Mesendoderm (in vitro differentiated cells): ENCODE measurements at regions not wholly inside any gene's neighbourhood (a gene's known extent, or its start where the extent isn't known, plus 50 kb on each side); places are given as distances from the start of the nearest gene placed in this dataset.
"Not testable (repeated sequence)": the region's sequence is repeated elsewhere in the genome, so short reads cannot be mapped to it uniquely, and the experiment has no call there.

Experiments used
- DNase-seq: peaks from one replicate; pipeline ENCODE4 v3.0.0; 2013
- H2AK5ac ChIP-seq: 2 replicates; pipeline ENCODE4 v1.6.1; 2013; ENCODE audit warnings: low read length, inconsistent platforms
- H2BK120ac ChIP-seq: 2 replicates; pipeline ENCODE4 v1.6.1; 2013; ENCODE audit warnings: low read depth, mild to moderate bottlenecking, low read length, moderate library complexity, mixed read lengths
- H2BK15ac ChIP-seq: replicated peaks from 2 replicates; pipeline ENCODE4 v1.6.1; 2013; ENCODE audit warnings: low read depth, mild to moderate bottlenecking, moderate library complexity
- H2BK5ac ChIP-seq: 2 replicates; pipeline ENCODE4 v1.6.1; 2013; ENCODE audit warnings: low read length, inconsistent platforms
- H3K18ac ChIP-seq: 2 replicates; pipeline ENCODE4 v1.6.1; 2013; ENCODE audit warnings: mild to moderate bottlenecking, low read length, mixed read lengths
- H3K23ac ChIP-seq: one replicate; pipeline ENCODE4 v1.6.1; 2013; ENCODE audit warnings: low read length
- H3K27ac ChIP-seq: 2 replicates; pipeline ENCODE4 v1.5.1; 2013; ENCODE audit warnings: low read depth, mild to moderate bottlenecking, inconsistent platforms, low read length, moderate library complexity
- H3K27me3 ChIP-seq: 2 replicates; pipeline ENCODE4 v1.6.1; 2013; ENCODE audit warnings: low read length, control low read depth, mild to moderate bottlenecking, inconsistent platforms; ENCODE audit not compliant: insufficient read depth, poor library complexity
- H3K36me3 ChIP-seq: 2 replicates; pipeline ENCODE4 v1.6.1; 2013; ENCODE audit warnings: low read length, inconsistent platforms; ENCODE audit not compliant: control insufficient read depth, insufficient read depth
- H3K4ac ChIP-seq: one replicate; pipeline ENCODE4 v1.6.1; 2013; ENCODE audit warnings: low read depth, mild to moderate bottlenecking, low read length, moderate library complexity
- H3K4me1 ChIP-seq: 2 replicates; pipeline ENCODE4 v1.6.1; 2013; ENCODE audit warnings: low read depth, low read length, inconsistent platforms; ENCODE audit not compliant: control insufficient read depth
- H3K4me2 ChIP-seq: 2 replicates; pipeline ENCODE4 v1.6.1; 2013; ENCODE audit warnings: low read length
- H3K4me3 ChIP-seq: 2 replicates; pipeline ENCODE4 v1.5.1; 2013; ENCODE audit warnings: mild to moderate bottlenecking, low read length
- H3K56ac ChIP-seq: one replicate; pipeline ENCODE4 v1.6.1; 2013; ENCODE audit warnings: low read length
- H3K79me1 ChIP-seq: 2 replicates; pipeline ENCODE4 v1.6.1; 2013; ENCODE audit warnings: low read length, inconsistent platforms
- H3K79me2 ChIP-seq: 2 replicates; pipeline ENCODE4 v1.6.1; 2013; ENCODE audit warnings: mild to moderate bottlenecking, low read length; ENCODE audit not compliant: control insufficient read depth, insufficient read depth
- H3K9ac ChIP-seq: 2 replicates; pipeline ENCODE4 v1.6.1; 2013; ENCODE audit warnings: low read length, inconsistent platforms
- H4K5ac ChIP-seq: one replicate; pipeline ENCODE4 v1.6.1; 2013; ENCODE audit warnings: low read length
- H4K8ac ChIP-seq: one replicate; pipeline ENCODE4 v1.6.1; 2013; ENCODE audit warnings: low read depth, mild to moderate bottlenecking, control low read depth, low read length, moderate library complexity
- WGBS: extraction: QIAGEN DNeasy Blood & Tissue Kit; methylation state at CpG from one replicate; pipeline ENCODE4 v1.1.7; 2013; ENCODE audit warnings: low lambda C conversion rate, missing lambda C conversion rate; ENCODE audit not compliant: insufficient coverage; ENCODE audit errors: extremely low coverage; 5-methylcytosine and 5-hydroxymethylcytosine counted together

DNA sequence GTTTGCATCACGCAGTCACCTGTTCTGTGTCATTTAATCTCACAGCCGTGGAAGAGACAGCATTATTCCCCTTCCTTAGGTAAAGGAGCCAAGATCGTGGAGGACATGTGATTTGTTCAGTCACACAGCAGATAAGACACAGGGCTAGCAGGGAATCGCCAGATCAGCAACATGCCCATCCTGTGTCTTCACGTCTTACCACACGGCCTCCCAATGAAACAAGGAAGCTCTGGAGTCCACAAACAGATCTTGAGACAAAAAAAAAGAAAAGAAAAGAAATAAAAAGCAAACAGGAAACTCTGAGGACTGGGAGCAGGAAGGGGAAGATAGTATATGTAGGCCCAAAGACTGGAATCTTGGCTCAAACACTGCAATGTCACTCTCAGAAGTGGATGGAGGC lies 155.3 kb downstream of the ADSS2 start:
- Histone ChIP-seq H2BK5ac (no peak overlapping the region), H3K36me3 (no peaks in the 10 kb centered on the region), H3K79me2 (no peaks in the 10 kb centered on the region), H3K18ac (no peak overlapping the region), H3K4ac (no peak overlapping the region), H3K23ac (no peak overlapping the region), H3K4me2 (no peak overlapping the region), H2AK5ac (no peak overlapping the region), H4K8ac (no peak overlapping the region), H3K4me3 (no peak overlapping the region), H3K9ac (no peak overlapping the region), H3K27ac (no peak overlapping the region), H3K79me1 (no peaks in the 10 kb centered on the region), H2BK120ac (no peak overlapping the region), H2BK15ac (no peak overlapping the region), H3K56ac (no peak overlapping the region), H3K4me1 (peaks cover 1% of the 10 kb centered on the region), H3K27me3 (no peaks in the 10 kb centered on the region), H4K5ac (no peak overlapping the region)
- WGBS = no CpG with 5 or more reads among the region's 6 CpGs
- DNase-seq = no peak

DNA sequence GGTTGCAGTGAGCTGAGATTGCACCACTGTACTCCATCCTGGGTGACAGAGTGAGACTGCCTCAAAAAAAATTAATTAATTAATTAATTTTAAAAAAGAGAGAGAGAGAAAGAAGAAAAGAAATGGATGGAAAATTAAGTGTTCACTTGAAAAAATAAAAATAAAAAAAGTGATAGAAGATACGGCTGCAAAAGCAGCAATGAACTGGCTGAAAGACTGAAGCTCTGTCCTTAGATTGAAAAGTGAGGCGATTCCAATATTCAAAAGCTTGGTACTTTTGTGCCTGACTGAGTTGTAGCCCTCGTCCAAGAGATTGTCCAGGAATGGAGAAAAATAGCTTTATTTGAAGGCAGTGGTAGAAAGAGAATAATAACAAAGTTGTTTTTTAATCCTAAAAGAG lies 154.6 kb downstream of the ADSS2 start:
- no peak overlapping the region for H3K27ac ChIP-seq
- WGBS = no CpG with 5 or more reads among the region's 3 CpGs
- DNase-seq = no peak

DNA sequence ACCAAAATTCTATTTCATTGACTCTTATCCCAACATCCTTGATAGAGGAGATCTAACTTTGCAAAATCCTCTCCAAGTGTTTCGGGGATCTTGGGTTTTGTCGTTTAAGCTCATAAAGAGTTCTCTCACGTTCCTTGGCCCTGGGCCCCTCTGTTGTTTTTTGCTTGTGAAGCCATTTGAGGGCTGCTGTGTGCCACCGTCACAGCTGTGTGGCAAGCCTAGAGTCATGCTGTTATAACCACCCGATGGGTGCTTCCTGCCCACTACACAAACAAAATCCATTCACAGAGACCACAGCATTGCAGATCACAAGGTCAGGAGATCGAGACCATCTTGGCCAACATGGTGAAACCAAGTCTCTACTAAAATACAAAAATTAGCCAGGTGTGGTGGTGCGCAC lies 154.1 kb downstream of the ADSS2 start:
- no peak overlapping the region for H3K4me2 ChIP-seq
- no CpG with 5 or more reads among the region's 7 CpGs for WGBS
- no peaks in the 10 kb centered on the region for H3K79me1 ChIP-seq
- no peak overlapping the region for H2BK120ac ChIP-seq
- H4K8ac ChIP-seq = no peak overlapping the region
- H3K27me3 ChIP-seq = no peaks in the 10 kb centered on the region
- no peak overlapping the region for H4K5ac ChIP-seq
- no peak overlapping the region for H3K23ac ChIP-seq
- no peak overlapping the region for H3K4me3 ChIP-seq
- no peak overlapping the region for H3K9ac ChIP-seq
- H3K18ac ChIP-seq = no peak overlapping the region
- H3K56ac ChIP-seq = no peak overlapping the region
- no peak overlapping the region for H3K4ac ChIP-seq
- no peak overlapping the region for H2BK5ac ChIP-seq
- H3K36me3 ChIP-seq = no peaks in the 10 kb centered on the region
- peaks cover 1% of the 10 kb centered on the region for H3K4me1 ChIP-seq
- H2AK5ac ChIP-seq = no peak overlapping the region
- no peak overlapping the region for H3K27ac ChIP-seq
- no peak for DNase-seq
- H2BK15ac ChIP-seq = no peak overlapping the region
- H3K79me2 ChIP-seq = no peaks in the 10 kb centered on the region

More for the DNA sequence above, 154.6 kb downstream of the ADSS2 start:
- no peak overlapping the region for H3K4me3 ChIP-seq
- H3K4ac ChIP-seq = no peak overlapping the region
- H3K36me3 ChIP-seq = no peaks in the 10 kb centered on the region
- no peaks in the 10 kb centered on the region for H3K79me1 ChIP-seq
- H3K18ac ChIP-seq = no peak overlapping the region
- no peak overlapping the region for H3K9ac ChIP-seq
- H2BK120ac ChIP-seq = no peak overlapping the region
- H2BK15ac ChIP-seq = no peak overlapping the region
- peaks cover 1% of the 10 kb centered on the region for H3K4me1 ChIP-seq
- no peak overlapping the region for H3K56ac ChIP-seq
- H3K27me3 ChIP-seq = no peaks in the 10 kb centered on the region
- H4K8ac ChIP-seq = no peak overlapping the region
- no peak overlapping the region for H4K5ac ChIP-seq
- H3K4me2 ChIP-seq = no peak overlapping the region
- no peak overlapping the region for H2BK5ac ChIP-seq
- no peaks in the 10 kb centered on the region for H3K79me2 ChIP-seq
- H2AK5ac ChIP-seq = no peak overlapping the region
- no peak overlapping the region for H3K23ac ChIP-seq

DNA sequence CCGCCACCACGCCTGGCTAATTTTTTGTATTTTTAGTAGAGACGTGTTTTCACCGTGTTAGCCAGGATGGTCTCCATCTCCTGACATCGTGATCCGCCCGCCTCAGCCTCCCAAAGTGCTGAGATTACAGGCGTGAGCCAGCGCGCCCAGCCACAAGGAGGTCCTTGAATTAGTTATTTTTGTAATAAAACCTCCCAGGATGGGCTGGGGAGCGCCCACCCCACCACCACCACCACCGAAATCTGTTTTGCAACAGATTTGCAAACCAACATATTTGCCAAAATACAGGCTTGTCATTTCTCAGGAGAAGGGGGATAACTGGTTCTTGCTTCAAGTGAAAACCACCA lies 151.7 kb downstream of the ADSS2 start:
- not testable (repeated sequence) for H2AK5ac ChIP-seq, H3K79me2 ChIP-seq, H3K4me1 ChIP-seq, H4K8ac ChIP-seq, DNase-seq, H3K18ac ChIP-seq, H3K4me3 ChIP-seq, H2BK5ac ChIP-seq, H3K36me3 ChIP-seq, H3K4me2 ChIP-seq, H2BK120ac ChIP-seq, H3K79me1 ChIP-seq, H3K56ac ChIP-seq, H3K27me3 ChIP-seq, H4K5ac ChIP-seq, H3K9ac ChIP-seq, H3K23ac ChIP-seq, H3K4ac ChIP-seq, H3K27ac ChIP-seq, H2BK15ac ChIP-seq
- WGBS = no CpG with 5 or more reads among the region's 12 CpGs

DNA sequence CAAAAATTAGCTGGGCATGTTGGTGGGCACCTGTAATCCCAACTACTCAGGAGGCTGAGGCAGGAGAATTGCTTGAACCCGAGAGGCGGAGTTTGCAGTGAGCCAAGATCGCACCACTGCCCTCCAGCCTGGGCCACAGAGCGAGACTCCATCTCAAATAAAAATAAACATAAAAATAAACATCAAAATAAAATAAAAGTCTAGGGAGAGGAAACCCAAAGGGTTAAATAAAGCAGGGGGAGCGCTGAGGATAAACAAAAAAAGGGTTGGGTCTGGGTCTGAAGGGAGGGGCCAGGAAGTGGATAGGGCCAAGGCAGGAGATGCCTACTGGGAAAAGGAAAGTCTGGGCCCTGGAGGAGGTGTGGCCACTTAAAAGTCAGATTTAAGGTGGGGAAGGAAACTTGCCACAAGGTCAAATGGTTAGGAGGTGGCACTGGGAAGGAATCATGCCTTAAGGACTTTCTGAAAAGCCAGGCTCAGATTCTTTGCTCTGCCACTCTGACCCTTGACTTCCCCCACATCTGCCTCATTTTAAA lies 150.0 kb downstream of the ADSS2 start:
- Histone ChIP-seq H2BK120ac (no peak overlapping the region), H3K4me3 (no peak overlapping the region), H3K18ac (no peak overlapping the region), H3K4me2 (no peak overlapping the region), H3K9ac (no peak overlapping the region), H2AK5ac (no peak overlapping the region), H3K23ac (no peak overlapping the region), H3K4me1 (peaks cover 1% of the 10 kb centered on the region), H3K56ac (no peak overlapping the region), H3K36me3 (no peaks in the 10 kb centered on the region), H3K79me2 (no peaks in the 10 kb centered on the region), H3K27me3 (no peaks in the 10 kb centered on the region), H4K8ac (no peak overlapping the region), H3K4ac (no peak overlapping the region), H2BK5ac (no peak overlapping the region), H4K5ac (no peak overlapping the region), H2BK15ac (no peak overlapping the region), H3K27ac (no peak overlapping the region), H3K79me1 (no peaks in the 10 kb centered on the region)
- peak; percentile 41 for DNase-seq
- WGBS = no CpG with 5 or more reads among the region's 5 CpGs

DNA sequence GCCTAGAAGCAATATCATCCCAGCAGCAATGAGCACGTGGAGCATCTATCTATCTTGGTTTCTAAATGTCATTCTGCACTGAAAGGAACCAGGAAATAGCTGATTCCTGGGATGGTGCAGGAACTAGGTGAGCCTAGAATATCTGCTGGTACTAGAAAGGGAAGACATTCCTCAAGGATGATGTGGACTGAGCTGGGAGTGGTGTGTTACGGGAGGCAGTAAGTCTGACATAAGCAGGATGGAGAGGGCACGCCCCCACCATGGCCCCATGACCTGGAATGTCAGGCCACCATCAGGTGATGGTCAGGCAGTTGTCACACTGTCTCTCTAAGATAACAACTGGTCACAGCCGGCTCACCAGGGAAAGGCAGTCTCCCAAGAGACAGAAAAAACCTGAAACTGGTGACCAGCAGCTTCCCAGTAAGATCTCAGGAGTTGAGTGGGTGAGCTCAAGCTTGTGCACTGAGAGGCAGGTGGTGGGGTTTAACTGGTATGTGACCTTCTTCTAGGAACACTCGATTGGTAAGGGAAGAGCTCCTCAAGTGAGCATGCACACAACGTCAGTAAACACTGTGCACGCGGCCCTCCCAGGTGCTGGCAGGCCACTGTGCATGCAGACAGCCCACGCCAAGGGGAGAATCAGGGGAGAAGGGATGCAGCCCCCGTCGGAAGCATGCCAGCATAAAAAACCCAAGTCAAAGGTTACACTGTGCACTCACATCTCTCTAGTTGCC lies 148.7 kb downstream of the ADSS2 start:
- peaks cover 1% of the 10 kb centered on the region for H3K4me1 ChIP-seq
- H2BK5ac ChIP-seq = no peak overlapping the region
- H3K4me3 ChIP-seq = no peak overlapping the region
- H2BK15ac ChIP-seq = no peak overlapping the region
- H3K18ac ChIP-seq = no peak overlapping the region
- DNase-seq = peak; percentile 94
- no peak overlapping the region for H4K8ac ChIP-seq
- H3K56ac ChIP-seq = peak overlapping the region; percentile 25
- H4K5ac ChIP-seq = no peak overlapping the region
- no peaks in the 10 kb centered on the region for H3K36me3 ChIP-seq
- H3K4ac ChIP-seq = no peak overlapping the region
- no peaks in the 10 kb centered on the region for H3K27me3 ChIP-seq
- no peak overlapping the region for H3K4me2 ChIP-seq
- no peak overlapping the region for H3K23ac ChIP-seq
- no peaks in the 10 kb centered on the region for H3K79me1 ChIP-seq
- WGBS = no CpG with 5 or more reads among the region's 11 CpGs
- no peak overlapping the region for H2AK5ac ChIP-seq
- H3K9ac ChIP-seq = no peak overlapping the region
- no peak overlapping the region for H3K27ac ChIP-seq
- H2BK120ac ChIP-seq = no peak overlapping the region
- no peaks in the 10 kb centered on the region for H3K79me2 ChIP-seq
